BJ (cell line): ENCODE measurements at regions not wholly inside any gene's neighbourhood (a gene's known extent, or its start where the extent isn't known, plus 50 kb on each side); places are given as distances from the start of the nearest gene placed in this dataset.

Experiments
- CTCF ChIA-PET: fragments of 350-600 bp; formaldehyde crosslinking; extraction: SDS; loops from one replicate; lab custom pipeline; 2021; ENCODE audit warnings: antibody characterized with exemption, inconsistent platforms; lab: Yijun Ruan, JAX
- POLR2A ChIA-PET: fragments of 300-600 bp; sonication (Branson Sonifier 250); formaldehyde crosslinking; extraction: SDS; loops from one replicate; lab custom pipeline; 2021; ENCODE audit warnings: antibody characterized with exemption; lab: Charles Lee
- DNase-seq: peaks from one replicate; pipeline ENCODE4 v3.0.0-alpha.2; 2011; ENCODE audit warnings: low read depth
- H3K27me3 ChIP-seq: 2 replicates; pipeline ENCODE4 v1.6.0; 2011; ENCODE audit warnings: low read length; ENCODE audit not compliant: control insufficient read depth, insufficient read depth
- H3K36me3 ChIP-seq: 2 replicates; pipeline ENCODE4 v1.5.1; 2011; ENCODE audit warnings: low read length; ENCODE audit not compliant: control insufficient read depth, insufficient read depth
- H3K4me3 ChIP-seq: 2 replicates; pipeline ENCODE4 v1.5.1; 2011; ENCODE audit warnings: low read depth, mild to moderate bottlenecking, control low read depth, low read length
- CTCF ChIP-seq: IDR thresholded peaks from 2 replicates; pipeline ENCODE4 v1.5.1; 2011; ENCODE audit warnings: low read depth, mild to moderate bottlenecking, control low read depth, inconsistent platforms, low read length, moderate library complexity; ENCODE audit not compliant: insufficient read depth

DNA sequence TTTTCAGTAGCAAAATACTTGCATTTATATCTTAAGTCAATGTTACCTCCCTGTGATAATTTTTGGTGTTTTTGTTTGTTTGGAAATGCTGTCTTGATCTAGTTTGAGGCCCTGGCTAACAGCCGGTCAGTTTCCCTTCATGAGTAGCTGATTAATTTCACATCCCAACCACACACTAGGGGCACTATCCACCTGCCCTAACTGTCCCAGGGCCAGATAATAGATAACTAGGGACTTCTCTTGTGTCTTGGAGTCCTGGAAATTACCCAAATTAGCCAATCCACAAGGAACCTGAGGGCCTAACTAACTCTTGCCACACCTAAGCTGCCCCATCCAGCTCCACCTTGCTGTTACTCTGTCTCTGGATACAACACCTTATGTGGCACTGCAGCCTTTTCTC lies 399.9 kb downstream of the FOXG1 start:
- POLR2A ChIA-PET: no interaction called here

DNA sequence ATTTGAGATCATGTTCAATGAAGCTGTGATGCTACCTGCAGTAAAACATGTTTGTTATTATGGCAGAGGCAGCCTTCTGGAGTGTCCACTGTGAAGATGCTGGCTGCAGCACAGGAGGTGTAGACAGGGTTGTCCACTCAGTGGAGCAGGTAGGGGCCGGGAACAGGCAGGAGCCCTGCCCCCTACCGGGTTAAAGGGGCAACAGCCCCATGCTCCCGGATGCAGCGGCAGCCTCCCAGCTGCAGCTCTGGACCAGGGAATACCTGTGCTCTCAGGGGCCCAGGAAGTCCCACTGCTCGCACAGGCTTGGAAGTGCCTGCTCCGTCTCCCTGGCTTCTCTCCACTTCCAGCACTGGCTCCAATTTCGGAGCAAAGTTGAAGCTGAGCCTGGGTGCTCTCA lies 401.6 kb downstream of the FOXG1 start:
- POLR2A ChIA-PET: no interaction called here
- no peak for TF ChIP-seq CTCF
- H3K36me3 ChIP-seq: no peaks in the 10 kb centered on the region
- H3K27me3 ChIP-seq: no peaks in the 10 kb centered on the region; the same call in 1 of the 2 replicates
- H3K4me3 ChIP-seq: no peak overlapping the region
- CTCF ChIA-PET: no interaction called here
- no peak for DNase-seq

More for the DNA sequence above, 399.9 kb downstream of the FOXG1 start:
- no peaks in the 10 kb centered on the region; the same call in 1 of the 2 replicates for H3K27me3 ChIP-seq
- no peak for DNase-seq
- no peak overlapping the region for H3K4me3 ChIP-seq
- H3K36me3 ChIP-seq: no peaks in the 10 kb centered on the region
- CTCF ChIA-PET: interaction anchor here (0.6 to 0.8 kb wide), 2 partner anchors 150 to 412 kb away, joined by 3 read pairs; no protein-coding TSS in a partner anchor
- no peak for TF ChIP-seq CTCF

DNA sequence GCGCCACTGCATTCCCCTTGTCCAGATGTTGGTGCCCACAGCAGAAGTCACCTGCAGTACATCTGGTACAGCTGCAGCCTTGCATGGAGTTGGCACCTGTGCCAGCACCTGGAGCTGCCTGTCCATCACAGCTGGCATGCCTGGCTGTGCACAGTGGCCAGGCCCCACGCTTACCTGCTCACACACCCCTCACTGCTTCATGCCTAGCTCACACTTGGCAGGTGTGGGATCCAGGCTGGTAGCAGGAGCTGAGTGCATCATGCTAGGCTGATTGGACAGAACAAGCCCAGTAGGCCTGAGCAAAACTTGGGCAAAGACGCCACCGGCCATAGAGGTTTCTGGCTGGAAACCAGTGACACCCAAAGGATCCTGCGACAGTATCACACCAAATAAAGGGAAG lies 402.8 kb downstream of the FOXG1 start:
- Histone ChIP-seq H3K27me3 (no peaks in the 10 kb centered on the region; the same call in 1 of the 2 replicates), H3K36me3 (no peaks in the 10 kb centered on the region), H3K4me3 (no peak overlapping the region)
- no peak for TF ChIP-seq CTCF
- ChIA-PET POLR2A (no interaction called here), CTCF (no interaction called here)
- no peak for DNase-seq

DNA sequence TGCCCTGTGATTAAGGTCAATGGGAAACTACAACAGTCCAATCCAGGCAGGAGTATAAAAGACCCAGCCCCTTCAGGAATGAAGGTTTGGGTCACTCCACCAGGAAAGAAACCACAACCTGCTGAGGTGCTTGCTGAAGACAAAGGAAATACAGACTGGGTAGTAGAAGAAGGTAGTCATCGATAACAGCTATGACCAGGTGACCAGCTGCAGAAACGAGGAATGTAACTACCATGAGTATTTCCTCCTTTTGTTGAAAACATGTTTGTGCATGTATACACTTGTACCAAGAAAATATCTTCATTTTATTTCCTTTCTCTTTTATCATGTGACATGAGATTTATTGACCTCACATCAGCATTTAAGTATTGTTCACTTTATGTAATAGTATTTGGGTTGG lies 409.1 kb downstream of the FOXG1 start:
- TF ChIP-seq CTCF: no peak
- Histone ChIP-seq H3K4me3 (no peak overlapping the region), H3K27me3 (no peaks in the 10 kb centered on the region), H3K36me3 (no peaks in the 10 kb centered on the region)
- ChIA-PET POLR2A (no interaction called here), CTCF (no interaction called here)
- DNase-seq: no peak

DNA sequence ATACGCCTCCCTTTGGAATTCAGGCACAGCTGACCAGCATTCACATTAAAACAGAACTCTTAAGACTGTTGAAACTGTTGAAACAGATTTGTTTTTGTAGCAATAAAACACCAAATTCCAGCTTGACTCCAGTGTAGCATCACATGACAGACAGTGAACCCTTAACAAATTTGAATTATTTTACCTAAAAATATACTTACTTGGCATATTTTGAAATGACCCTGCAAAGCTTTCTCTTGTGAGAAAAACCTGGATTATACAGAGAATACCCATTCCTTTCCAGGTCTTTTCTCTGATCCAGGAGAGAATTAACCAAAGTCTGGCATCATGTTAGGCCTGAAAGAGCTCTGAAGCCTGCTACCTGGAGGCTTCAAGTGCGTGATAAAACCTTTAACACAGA lies 410.3 kb downstream of the FOXG1 start:
- TF ChIP-seq CTCF: no peak
- no peaks in the 10 kb centered on the region for H3K27me3 ChIP-seq
- ChIA-PET CTCF (no interaction called here), POLR2A (no interaction called here)
- H3K36me3 ChIP-seq: no peaks in the 10 kb centered on the region
- no peak for DNase-seq
- no peak overlapping the region for H3K4me3 ChIP-seq
